H9 (cell line): ENCODE measurements at regions not wholly inside any gene's neighbourhood (a gene's known extent, or its start where the extent isn't known, plus 50 kb on each side); places are given as distances from the start of the nearest gene placed in this dataset.

Source experiments
- DNase-seq: peaks from one replicate; pipeline ENCODE4 v3.0.0-alpha.2; 2017
- H2AFZ ChIP-seq: one replicate; pipeline ENCODE4 v1.6.1; 2013; ENCODE audit warnings: mild to moderate bottlenecking, low read length, control low read depth, moderate library complexity
- H2AK5ac ChIP-seq: 2 replicates; pipeline ENCODE4 v1.6.1; 2013; ENCODE audit warnings: low read length, control low read depth, mixed read lengths; ENCODE audit not compliant: insufficient read length
- H2BK120ac ChIP-seq: one replicate; pipeline ENCODE4 v1.6.1; 2013; ENCODE audit warnings: low read depth, mild to moderate bottlenecking, low read length, control low read depth, inconsistent platforms; ENCODE audit not compliant: poor library complexity, severe bottlenecking
- H2BK12ac ChIP-seq: 2 replicates; pipeline ENCODE4 v1.6.1; 2013; ENCODE audit warnings: low read length, control low read depth, mixed read lengths, low read depth; ENCODE audit not compliant: insufficient read length
- H2BK15ac ChIP-seq: 2 replicates; pipeline ENCODE4 v1.6.1; 2013; ENCODE audit warnings: low read depth, low read length, control low read depth
- H2BK20ac ChIP-seq: one replicate; pipeline ENCODE4 v1.6.1; 2013; ENCODE audit warnings: low read depth, mild to moderate bottlenecking, low read length, control low read depth, inconsistent platforms; ENCODE audit not compliant: poor library complexity, severe bottlenecking
- H2BK5ac ChIP-seq: 2 replicates; pipeline ENCODE4 v1.6.1; 2013; ENCODE audit warnings: low read length, control low read depth, mixed read lengths; ENCODE audit not compliant: insufficient read length
- H3K14ac ChIP-seq: 2 replicates; pipeline ENCODE4 v1.6.1; 2013; ENCODE audit warnings: low read length, control low read depth; ENCODE audit not compliant: insufficient read depth
- H3K18ac ChIP-seq: 2 replicates; pipeline ENCODE4 v1.6.1; 2013; ENCODE audit warnings: low read depth, mild to moderate bottlenecking, mixed read lengths, low read length, control low read depth; ENCODE audit not compliant: insufficient read length
- H3K23ac ChIP-seq: 2 replicates; pipeline ENCODE4 v1.6.1; 2013; ENCODE audit warnings: low read length, control low read depth, mixed read lengths, low read depth; ENCODE audit not compliant: insufficient read length
- H3K23me2 ChIP-seq: 2 replicates; pipeline ENCODE4 v1.6.1; 2013; ENCODE audit warnings: low read depth, mild to moderate bottlenecking, mixed read lengths, low read length, control low read depth; ENCODE audit not compliant: insufficient read length, poor library complexity, severe bottlenecking
- H3K27ac ChIP-seq: 2 replicates; pipeline ENCODE4 v1.5.1; 2013; ENCODE audit warnings: low read length, control low read depth, mixed read lengths, low read depth; ENCODE audit not compliant: insufficient read length
- H3K27me3 ChIP-seq: 2 replicates; pipeline ENCODE4 v1.6.1; 2013; ENCODE audit warnings: low read length, control low read depth, inconsistent platforms; ENCODE audit not compliant: insufficient read depth
- H3K4ac ChIP-seq: 2 replicates; pipeline ENCODE4 v1.6.1; 2013; ENCODE audit warnings: low read depth, mild to moderate bottlenecking, control low read depth, inconsistent platforms, low read length, moderate library complexity
- H3K4me1 ChIP-seq: 2 replicates; pipeline ENCODE4 v1.6.1; 2013; ENCODE audit warnings: low read length, control low read depth, inconsistent platforms; ENCODE audit not compliant: insufficient read depth
- H3K4me2 ChIP-seq: 2 replicates; pipeline ENCODE4 v1.6.1; 2013; ENCODE audit warnings: low read length, control low read depth, mixed read lengths; ENCODE audit not compliant: insufficient read length, insufficient read depth
- H3K56ac ChIP-seq: 2 replicates; pipeline ENCODE4 v1.6.1; 2013; ENCODE audit warnings: low read depth, mild to moderate bottlenecking, mixed read lengths, low read length, control low read depth; ENCODE audit not compliant: insufficient read length
- H3K79me1 ChIP-seq: 2 replicates; pipeline ENCODE4 v1.6.1; 2013; ENCODE audit warnings: low read depth, mild to moderate bottlenecking, moderate library complexity, low read length, control low read depth, inconsistent platforms; ENCODE audit not compliant: insufficient read depth, poor library complexity, severe bottlenecking
- H3K79me2 ChIP-seq: 2 replicates; pipeline ENCODE4 v1.6.1; 2013; ENCODE audit warnings: low read length, control low read depth, inconsistent platforms; ENCODE audit not compliant: insufficient read depth
- H3K9ac ChIP-seq: 2 replicates; pipeline ENCODE4 v1.6.1; 2013; ENCODE audit warnings: low read length, control low read depth, mixed read lengths; ENCODE audit not compliant: insufficient read length; ENCODE audit errors: extremely low read depth
- H3K9me3 ChIP-seq: one replicate; pipeline ENCODE4 v1.6.1; 2013; ENCODE audit warnings: low read depth, low read length, inconsistent platforms; ENCODE audit not compliant: control insufficient read depth
- H3T11ph ChIP-seq: one replicate; pipeline ENCODE4 v1.6.1; 2013; ENCODE audit warnings: mild to moderate bottlenecking, low read length, control low read depth, inconsistent platforms
- H4K20me1 ChIP-seq: one replicate; pipeline ENCODE4 v1.6.1; 2013; ENCODE audit not compliant: control insufficient read depth, insufficient read length, insufficient read depth
- H4K5ac ChIP-seq: 2 replicates; pipeline ENCODE4 v1.6.1; 2013; ENCODE audit warnings: low read depth, mild to moderate bottlenecking, mixed read lengths, low read length, control low read depth; ENCODE audit not compliant: insufficient read length
- H4K8ac ChIP-seq: replicated peaks from 2 replicates; pipeline ENCODE4 v1.6.1; 2013; ENCODE audit warnings: low read length, control low read depth, mixed read lengths, low read depth; ENCODE audit not compliant: insufficient read length
- H4K91ac ChIP-seq: 2 replicates; pipeline ENCODE4 v1.6.1; 2013; ENCODE audit warnings: low read depth, mild to moderate bottlenecking, moderate library complexity, mixed read lengths, low read length, control low read depth; ENCODE audit not compliant: insufficient read length
- H3K27ac Mint-ChIP-seq, 3 experiments: 2 replicates in 2 of 3; 3 replicates in 1 of 3; pipeline ENCODE4 v1.8.0; 2020 to 2021; ENCODE audit warnings: mixed read lengths in 3 of 3, mild to moderate bottlenecking in 1 of 3, moderate library complexity in 1 of 3
- H3K27me3 Mint-ChIP-seq: 2 replicates; pipeline ENCODE4 v1.8.0; 2021; ENCODE audit warnings: low read depth, mild to moderate bottlenecking, moderate library complexity, mixed read lengths
- H3K36me3 Mint-ChIP-seq, 3 experiments: 2 replicates in 2 of 3; 3 replicates in 1 of 3; pipeline ENCODE4 v1.8.0; 2020 to 2021; ENCODE audit warnings: low read depth in 3 of 3, mixed read lengths in 3 of 3; ENCODE audit not compliant: insufficient read depth in 1 of 3
- H3K4me1 Mint-ChIP-seq, 2 experiments: 2 replicates each; pipeline ENCODE4 v1.8.0; 2020; ENCODE audit warnings: mixed read lengths in 2 of 2
- H3K4me3 Mint-ChIP-seq, 2 experiments: 2 replicates in 1 of 2; 3 replicates in 1 of 2; pipeline ENCODE4 v1.8.0; 2020 to 2021; ENCODE audit warnings: mild to moderate bottlenecking in 2 of 2, mixed read lengths in 2 of 2, moderate library complexity in 1 of 2
- H3K9me3 Mint-ChIP-seq, 2 experiments: 2 replicates in 1 of 2; 3 replicates in 1 of 2; pipeline ENCODE4 v1.8.0; 2020; ENCODE audit warnings: mild to moderate bottlenecking in 2 of 2, mixed read lengths in 2 of 2, moderate library complexity in 1 of 2
- WGBS: extraction: QIAGEN DNeasy Blood & Tissue Kit; methylation state at CpG from one replicate; pipeline ENCODE4 v1.1.7; 2013; ENCODE audit warnings: missing lambda C conversion rate, low lambda C conversion rate, mixed read lengths; ENCODE audit not compliant: insufficient read length; ENCODE audit errors: extremely low coverage; 5-methylcytosine and 5-hydroxymethylcytosine counted together
- TF ChIP-seq, protein P1 (sequence below): fragments of 200-600 bp; sonication (generic); conservative IDR thresholded peaks from 3 replicates; pipeline ENCODE4 v1.8.0; 2021; ENCODE audit warnings: antibody characterized with exemption, mild to moderate bottlenecking

DNA sequence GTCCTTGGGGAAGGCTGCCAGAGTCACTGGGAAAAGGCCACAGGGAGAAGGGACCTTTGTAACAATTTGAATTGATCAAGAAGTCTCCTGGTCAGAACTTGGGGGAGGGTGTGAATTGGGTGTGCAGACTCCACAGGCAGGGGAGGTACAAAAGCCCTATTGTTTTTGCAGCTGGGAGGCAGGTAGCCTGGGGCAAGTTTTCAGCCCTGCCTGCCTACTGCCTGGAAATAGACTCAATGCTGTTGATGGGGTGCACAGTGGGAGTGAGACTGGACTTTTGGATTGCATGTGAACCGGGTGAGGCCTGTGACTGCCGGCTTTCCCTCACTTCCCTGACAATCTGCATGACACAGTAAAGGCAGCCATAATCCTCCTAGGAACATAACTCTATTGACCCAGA is 947.0 kb downstream of the REEP3 start:
- no peak overlapping the region for H3K14ac ChIP-seq

More for the DNA sequence above, 947.0 kb downstream of the REEP3 start:
- no peak overlapping the region for H2AFZ ChIP-seq
- H4K20me1 ChIP-seq = no peaks in the 10 kb centered on the region
- no peak overlapping the region for H3K18ac ChIP-seq
- no peak overlapping the region for H2BK20ac ChIP-seq
- WGBS = no CpG with 5 or more reads among the region's 2 CpGs
- no peak overlapping the region for H2BK5ac ChIP-seq
- no peak overlapping the region for H4K8ac ChIP-seq
- peaks cover 17% of the 10 kb centered on the region for H3K9me3 ChIP-seq
- H3T11ph ChIP-seq = no peak overlapping the region
- peaks cover 42 to 58% of the 10 kb centered on the region in 2 experiments for H3K9me3 Mint-ChIP-seq
- H3K56ac ChIP-seq = no peak overlapping the region
- H3K4me2 ChIP-seq = no peak overlapping the region
- H3K79me2 ChIP-seq = no peaks in the 10 kb centered on the region
- no peaks in the 10 kb centered on the region for H3K4me1 ChIP-seq
- no peaks in the 10 kb centered on the region for H3K27me3 ChIP-seq
- no peak overlapping the region for H3K4me3 Mint-ChIP-seq
- H3K27ac ChIP-seq = no peak overlapping the region
- no peak overlapping the region for H2BK120ac ChIP-seq
- no peak overlapping the region for H2AK5ac ChIP-seq
- H4K5ac ChIP-seq = no peak overlapping the region
- H3K9ac ChIP-seq = no peak overlapping the region
- no peak overlapping the region for H3K4ac ChIP-seq
- H3K27ac Mint-ChIP-seq = no peak overlapping the region
- H3K36me3 Mint-ChIP-seq = peaks cover 13 to 37% (median 24%) of the 10 kb centered on the region in 3 experiments
- H2BK15ac ChIP-seq = no peak overlapping the region
- DNase-seq = no peak
- no peaks in the 10 kb centered on the region for H3K79me1 ChIP-seq
- H2BK12ac ChIP-seq = no peak overlapping the region
- peaks cover 4 to 14% of the 10 kb centered on the region in 2 experiments for H3K4me1 Mint-ChIP-seq
- H4K91ac ChIP-seq = no peak overlapping the region
- H3K27me3 Mint-ChIP-seq = no peaks in the 10 kb centered on the region
- TF ChIP-seq, protein P1, sequence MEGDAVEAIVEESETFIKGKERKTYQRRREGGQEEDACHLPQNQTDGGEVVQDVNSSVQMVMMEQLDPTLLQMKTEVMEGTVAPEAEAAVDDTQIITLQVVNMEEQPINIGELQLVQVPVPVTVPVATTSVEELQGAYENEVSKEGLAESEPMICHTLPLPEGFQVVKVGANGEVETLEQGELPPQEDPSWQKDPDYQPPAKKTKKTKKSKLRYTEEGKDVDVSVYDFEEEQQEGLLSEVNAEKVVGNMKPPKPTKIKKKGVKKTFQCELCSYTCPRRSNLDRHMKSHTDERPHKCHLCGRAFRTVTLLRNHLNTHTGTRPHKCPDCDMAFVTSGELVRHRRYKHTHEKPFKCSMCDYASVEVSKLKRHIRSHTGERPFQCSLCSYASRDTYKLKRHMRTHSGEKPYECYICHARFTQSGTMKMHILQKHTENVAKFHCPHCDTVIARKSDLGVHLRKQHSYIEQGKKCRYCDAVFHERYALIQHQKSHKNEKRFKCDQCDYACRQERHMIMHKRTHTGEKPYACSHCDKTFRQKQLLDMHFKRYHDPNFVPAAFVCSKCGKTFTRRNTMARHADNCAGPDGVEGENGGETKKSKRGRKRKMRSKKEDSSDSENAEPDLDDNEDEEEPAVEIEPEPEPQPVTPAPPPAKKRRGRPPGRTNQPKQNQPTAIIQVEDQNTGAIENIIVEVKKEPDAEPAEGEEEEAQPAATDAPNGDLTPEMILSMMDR = no peak
- H3K23me2 ChIP-seq = no peaks in the 10 kb centered on the region
- H3K23ac ChIP-seq = no peak overlapping the region
